ENCODE measurements at regions not wholly inside any gene's neighbourhood (a gene's known extent, or its start where the extent isn't known, plus 50 kb on each side); places are given as distances from the start of the nearest gene placed in this dataset.
A peak's percentile ranks its signal among the peaks of the same experiment; 100 is the strongest.

DNA sequence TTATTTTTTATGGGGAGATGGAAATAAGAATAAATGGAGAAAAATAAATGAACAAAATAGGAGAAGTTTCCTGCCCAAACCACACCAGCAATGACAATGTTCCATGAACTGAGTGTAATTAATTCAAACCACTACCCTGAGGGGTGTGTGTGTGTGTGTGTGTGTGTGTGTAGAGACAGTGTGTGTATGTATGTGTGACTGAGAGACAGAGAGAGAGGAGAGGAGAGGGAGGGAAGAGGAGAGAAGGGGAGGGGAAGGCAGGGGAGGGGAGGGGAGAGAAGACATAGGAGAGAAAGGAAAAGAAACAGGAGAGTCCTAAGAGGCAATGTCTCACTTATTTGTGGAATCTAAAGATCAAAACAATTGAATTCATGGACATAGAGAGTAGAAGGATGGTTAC lies 65.0 kb upstream of the POU2AF1 start:
- no peak for FAIRE-seq

DNA sequence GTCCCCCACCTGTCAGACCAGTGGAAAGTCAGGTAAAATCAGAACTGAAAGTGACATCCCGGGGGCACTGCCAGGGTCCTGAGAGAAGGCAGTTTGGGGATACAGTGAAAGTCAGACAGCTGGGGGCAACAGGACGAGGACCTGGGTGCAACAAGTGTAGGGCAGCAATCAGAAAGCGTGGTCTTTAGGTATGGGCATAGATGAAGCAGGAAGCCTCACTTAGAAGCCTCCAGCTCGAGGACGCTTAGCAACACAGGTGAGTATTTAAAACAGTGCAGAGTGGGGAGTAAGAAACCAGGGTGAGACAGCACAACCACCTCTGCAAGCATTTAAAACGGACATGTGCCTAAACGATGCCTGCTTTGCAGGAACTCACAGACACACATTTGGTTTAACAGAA lies 64.6 kb upstream of the POU2AF1 start:
- no peak for FAIRE-seq

DNA sequence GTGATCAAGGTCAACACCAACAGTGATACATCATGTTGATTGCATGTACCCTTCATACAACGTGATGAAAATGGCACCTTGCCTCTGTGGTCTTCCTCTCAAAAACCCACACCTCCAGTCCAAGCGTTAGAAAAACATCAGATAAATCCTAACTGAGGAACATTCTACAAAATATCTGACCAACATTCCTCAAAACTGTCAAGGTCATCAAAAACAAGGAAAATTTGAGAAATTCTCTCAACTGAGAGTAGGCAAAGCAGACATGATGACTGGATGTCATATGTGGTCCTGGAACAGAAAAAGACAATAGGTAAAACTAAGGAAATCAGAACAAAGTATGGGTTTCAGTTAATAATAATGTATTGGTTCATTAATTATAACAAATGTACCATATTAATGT lies 64.0 kb upstream of the POU2AF1 start:
- no peak for FAIRE-seq

DNA sequence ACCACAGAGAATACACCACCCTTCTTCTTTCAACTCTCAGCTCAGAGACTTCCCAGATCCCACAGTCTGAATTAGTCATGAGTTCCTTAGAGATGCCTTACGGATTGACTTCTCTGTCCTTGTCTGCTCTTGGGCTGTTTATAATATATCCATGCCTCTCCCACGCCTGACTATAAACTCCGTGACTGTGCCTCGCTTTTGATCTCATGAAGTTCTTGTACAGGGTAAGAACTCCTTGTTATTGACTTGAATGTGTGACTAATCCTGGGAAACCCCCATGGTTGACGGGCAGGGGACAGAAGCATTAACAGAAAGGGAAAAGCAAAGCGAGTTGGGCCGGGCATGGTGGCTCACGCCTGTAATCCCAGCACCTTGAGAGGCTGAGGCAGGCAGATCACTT lies 62.4 kb upstream of the POU2AF1 start:
- peak; percentile 79 for FAIRE-seq

DNA sequence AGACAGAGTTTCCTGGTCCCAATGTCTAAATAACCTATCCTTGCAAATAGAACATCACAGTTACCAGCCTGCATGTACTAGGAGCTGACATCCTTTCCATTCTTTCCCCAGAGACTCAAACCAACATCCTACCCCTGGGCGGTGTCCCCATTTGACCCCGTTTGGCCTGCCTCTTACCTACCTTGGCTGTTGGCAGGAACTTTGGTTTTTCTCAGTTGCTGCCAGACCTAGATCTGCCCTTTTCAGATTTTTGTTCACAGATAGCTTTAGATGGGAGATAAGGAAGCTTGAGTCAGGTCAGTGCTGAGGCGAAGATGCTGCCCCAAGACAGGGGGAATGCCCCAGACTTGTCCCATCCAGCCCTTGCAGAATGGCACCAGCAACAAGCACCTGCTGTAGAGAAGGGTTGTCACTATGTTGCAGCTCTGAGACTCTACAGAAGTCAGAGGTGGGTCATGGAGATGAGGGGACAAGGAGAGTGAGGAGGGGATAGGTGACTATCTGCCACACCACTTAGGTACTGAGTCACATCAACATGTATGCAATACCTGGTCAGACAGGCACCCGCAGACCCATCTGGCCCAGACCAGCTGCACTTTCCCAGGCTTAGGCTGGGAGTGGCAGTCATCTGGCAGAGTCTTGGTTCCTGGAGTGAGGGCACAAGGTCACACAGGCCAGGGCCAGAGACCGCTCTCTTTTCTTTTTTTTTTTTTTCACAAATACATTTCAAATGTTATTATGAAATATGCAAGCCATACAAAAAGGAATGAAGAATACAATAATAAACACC lies 61.5 kb upstream of the POU2AF1 start:
- no peak for FAIRE-seq

DNA sequence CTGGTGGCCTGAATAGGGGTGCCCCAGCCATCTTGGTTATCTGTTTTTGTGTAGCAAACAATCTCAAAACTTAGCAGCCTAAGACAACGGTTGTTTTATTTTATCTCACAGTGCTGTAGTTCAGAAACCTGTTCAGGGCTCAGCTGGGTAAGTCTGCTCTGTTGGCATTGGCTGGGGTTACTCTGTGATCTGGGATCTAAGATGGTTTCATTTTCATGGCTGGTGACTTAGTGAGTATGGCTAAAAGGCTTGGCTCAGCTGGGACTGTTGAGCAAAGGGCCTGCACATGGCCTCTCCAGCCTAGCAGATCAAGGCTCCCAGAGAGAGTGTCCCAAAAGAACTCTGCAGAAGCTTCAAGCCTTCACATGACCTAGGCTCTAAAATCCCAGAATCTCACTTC lies 60.8 kb upstream of the POU2AF1 start:
- no peak for FAIRE-seq

DNA sequence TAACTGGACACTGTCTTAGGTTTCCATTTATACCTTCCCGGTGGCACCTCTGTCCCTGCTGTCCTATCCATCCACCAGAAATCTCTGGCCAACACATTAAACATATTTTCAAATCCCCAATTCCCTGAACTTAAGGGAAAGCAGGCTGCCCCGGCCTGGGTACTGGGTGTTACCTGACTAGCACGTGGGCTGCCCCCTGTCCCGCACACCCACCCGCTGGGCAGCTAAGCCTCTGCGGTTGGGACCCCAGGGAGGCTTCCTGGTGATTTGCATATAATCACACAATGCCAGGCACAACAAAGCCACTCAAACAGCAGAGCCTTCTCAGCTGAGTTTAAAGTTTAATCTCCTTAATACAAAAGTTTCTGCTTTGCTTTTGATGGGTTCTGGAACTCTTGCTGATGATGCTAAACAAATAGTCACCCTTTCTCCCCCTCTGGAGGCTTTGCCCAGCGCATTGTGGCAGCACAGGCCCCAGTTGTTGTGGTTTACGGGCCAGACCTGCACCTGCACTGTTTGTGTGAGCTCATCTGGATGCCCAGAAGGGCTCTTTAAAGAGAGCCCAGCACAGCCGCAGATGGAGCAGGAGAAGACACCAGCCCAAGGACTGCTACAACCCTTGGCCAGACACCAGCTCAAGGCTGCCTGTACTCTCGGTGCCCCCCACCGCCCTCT lies 59.9 kb upstream of the POU2AF1 start:
- FAIRE-seq, result no peak

DNA sequence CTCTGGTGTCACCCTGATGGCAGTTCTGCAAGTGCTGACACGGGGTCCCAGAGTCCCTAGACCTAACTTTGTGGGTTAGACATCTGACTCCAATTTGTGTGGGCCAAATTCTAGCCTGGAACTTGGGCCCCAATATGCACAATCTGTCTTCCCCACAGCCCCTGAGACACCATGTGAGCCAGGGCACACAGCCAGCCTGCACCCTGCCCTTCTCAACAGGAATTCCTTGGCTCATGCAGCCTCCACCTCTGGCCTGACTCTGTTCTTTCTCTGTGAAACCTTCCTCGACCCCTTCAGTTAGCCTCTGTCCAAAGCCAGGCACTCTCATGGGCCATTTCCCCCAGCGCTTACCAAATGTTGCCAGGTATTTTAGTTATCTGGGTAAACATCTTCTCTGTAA lies 59.1 kb upstream of the POU2AF1 start:
- no peak for FAIRE-seq

DNA sequence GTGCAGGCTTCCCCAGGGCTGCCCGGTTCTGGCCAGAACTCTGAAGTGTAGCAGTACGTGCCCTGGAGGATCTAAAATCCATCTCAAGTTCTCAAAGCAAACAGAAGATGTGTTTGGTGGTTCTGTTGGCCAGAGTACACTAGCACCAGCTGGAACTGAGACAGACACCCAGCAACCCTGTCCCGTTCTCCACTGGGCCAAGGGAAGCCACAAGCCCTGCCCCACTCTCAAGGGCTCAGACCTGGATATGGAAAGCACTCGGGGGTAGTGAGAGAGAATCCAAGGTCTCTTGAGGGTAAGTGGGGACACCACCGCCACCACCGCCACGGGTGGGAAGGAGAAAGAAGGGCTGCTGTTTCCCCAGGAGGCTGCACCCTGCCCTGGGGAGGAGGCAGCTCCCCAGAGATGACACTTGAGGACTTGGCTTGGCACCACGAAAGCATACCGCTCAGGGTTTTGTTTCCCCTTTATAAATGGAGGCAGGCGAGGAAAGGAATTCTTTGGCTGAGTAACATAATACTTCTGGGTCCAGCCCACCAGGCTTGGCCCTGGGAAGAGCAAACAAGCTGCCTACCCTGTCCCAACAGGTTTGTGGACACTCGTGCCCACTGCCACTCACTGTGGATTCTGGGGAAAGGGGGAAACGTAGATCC lies 56.1 kb upstream of the POU2AF1 start:
- no peak for FAIRE-seq

DNA sequence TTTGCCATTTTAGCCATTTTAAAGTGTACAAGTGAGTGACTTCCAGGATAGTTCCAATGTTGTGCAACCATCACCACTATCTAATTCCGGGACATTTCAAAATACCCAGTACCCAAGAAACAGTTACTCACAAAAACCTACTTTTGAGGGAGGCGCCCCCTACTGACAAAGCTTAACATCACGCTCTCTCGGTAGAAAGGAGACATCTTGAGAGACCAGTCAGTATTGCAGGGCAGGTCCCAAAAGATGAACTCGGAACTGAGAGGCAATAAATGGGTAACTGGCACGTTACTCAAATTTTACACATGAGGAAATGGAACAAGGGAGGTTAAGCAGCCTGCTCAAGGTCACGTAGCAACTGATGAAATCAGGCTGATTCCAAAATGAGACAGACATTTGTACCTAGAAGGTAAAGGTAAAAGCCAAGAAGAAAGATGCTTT lies 50.0 kb upstream of the POU2AF1 start:
- no peak for FAIRE-seq

Measured in endometrium (tissue), 2 donors.